NCI-H187 treated with DMSO at 0.1 percent for 48 hours (cell line): ENCODE measurements at regions not wholly inside any gene's neighbourhood (a gene's known extent, or its start where the extent isn't known, plus 50 kb on each side); places are given as distances from the start of the nearest gene placed in this dataset.

Experiments used
- DNase-seq: peaks from one replicate; lab custom pipeline; 2025; lab: John Stamatoyannopoulos, UW

DNA sequence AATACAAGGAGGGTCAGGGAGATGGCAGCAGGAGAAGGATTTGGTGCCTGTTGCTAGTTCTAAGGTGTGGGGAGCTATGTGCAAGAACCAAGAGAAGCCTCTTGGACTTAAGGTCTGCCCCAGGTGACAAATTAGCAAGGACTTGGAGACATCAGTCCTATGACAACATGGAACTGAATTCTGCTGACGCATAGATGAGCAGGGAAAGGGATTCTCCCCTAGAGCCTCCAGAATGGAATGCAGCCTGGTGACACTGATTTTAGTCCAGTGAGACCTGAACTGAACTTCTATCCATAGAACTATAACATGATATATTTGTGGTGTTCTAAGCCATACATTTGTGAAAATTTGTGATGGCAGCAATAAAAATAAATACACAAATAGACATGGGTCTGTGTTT is 215.6 kb downstream of the ESM1 start:
- no peak for DNase-seq

DNA sequence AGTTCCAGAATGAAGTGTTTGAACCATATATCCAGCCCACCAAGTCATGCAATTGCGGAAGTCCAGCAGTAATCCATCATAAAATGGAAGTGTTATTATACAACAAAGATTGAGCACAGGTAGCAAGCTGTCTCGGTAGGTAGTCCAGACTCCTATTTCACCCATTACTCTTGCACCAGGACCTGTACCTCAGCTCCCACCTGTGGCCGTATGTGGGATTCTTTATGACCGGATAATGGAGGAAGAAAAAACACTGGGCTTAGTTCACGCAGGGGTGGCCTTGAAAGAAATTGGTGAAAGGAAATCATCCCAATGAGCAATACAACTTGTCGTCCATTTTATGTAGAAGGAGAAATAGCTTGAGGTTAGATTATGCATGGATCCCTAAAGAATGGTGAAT is 216.3 kb downstream of the ESM1 start:
- no peak for DNase-seq

DNA sequence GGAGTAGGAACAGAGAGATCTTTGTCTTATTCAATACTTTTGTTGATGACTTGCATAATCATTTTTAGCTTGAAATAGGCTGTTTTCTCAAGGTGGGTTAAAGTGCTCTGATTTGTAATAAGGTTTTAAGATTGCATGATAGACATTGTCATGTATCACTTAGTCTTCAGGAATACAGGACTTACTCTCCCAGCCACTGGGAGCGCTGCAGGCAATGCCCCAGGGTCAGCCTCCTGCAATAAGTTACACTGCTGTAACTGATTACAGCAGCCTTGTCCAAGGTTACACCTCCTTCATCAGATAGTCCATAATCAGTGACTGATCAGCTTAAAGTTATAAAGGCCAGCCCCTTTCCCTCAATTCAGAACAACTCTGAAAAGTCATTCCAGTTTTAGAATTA is 218.6 kb downstream of the ESM1 start:
- no peak for DNase-seq

DNA sequence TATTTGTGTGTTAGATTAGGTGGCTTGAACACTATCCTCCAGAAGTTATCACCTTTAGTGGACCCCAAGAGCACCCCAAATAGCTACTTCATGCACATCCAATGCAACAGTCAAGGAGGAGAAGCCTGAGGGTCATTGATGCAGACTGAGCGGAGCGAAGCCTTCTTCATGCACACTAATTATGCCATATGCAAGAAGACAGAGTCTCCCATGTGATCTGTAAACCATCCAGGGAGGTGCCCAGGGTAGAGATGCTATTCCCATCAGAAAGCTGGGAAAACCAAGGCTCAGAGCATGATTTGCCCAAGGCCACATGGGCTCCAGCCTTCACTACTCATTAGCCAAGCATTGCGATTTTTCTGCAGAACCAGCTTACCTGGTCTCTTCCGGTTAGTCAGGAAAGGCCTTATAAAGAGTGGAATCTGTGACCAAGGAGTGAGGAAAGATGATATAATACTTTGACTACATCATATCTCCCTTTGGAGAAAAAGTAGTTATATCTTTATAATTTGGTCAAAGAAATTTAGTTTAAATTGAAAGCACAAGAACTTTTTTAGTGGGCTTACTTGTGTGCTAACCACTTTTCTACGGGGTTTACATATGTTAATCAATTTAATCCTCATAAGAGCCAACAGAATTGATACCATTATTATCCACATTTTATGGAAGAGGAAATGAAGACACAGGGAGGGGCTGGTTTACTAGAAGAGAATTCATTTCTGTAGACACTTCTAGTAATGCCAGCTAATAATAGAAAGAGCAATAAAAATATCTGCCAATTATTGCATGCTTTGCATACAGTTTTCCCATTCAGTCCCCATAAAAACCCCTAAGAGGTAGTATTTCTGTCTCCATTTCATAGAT is 220.0 kb downstream of the ESM1 start:
- DNase-seq, result no peak

DNA sequence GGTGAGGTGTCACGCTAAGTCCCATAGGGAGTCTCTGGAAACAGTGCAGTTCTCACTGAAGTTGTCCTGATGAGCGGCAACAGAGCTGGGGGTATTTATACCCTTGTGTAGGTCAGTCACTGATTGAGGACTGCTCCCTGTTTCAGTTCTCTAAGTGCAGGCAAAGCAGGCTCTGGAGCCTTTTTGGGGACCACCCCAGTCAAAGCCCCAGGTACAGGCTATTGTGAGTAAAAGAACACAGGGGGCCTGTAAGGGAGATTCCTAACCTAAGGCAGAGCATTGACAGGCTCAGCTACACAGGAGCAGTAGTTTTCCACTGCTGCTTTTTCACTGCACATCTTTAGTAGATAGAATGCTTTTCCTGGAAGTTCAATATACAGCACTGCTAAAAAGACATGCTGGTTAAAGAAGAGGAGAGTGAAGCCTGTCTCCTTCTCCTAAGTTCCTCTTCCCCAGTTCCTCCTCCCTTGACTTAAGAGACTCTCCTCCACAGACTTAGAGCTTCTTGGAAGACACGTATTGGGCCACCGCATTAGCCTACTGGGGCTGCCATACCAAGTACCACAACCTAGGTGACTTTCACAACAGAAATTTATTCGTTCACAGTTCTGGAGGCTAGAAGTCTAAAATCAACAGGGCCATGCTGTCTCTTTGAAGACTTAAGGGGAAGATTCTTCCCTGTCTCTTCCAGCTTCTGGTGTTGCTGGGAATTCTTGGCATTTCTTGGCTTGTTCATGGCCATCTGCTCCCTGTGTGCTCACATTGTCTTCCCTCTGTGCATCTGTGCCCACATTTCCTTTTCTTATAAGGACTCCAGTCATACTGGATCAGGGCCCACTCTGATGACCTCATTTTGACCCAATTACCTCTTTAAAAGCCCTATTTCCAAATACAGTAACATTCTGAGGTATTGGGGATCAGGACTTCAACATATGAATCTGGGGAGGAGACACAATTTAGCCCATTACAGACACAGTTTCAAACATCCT is 221.0 kb downstream of the ESM1 start:
- no peak for DNase-seq

DNA sequence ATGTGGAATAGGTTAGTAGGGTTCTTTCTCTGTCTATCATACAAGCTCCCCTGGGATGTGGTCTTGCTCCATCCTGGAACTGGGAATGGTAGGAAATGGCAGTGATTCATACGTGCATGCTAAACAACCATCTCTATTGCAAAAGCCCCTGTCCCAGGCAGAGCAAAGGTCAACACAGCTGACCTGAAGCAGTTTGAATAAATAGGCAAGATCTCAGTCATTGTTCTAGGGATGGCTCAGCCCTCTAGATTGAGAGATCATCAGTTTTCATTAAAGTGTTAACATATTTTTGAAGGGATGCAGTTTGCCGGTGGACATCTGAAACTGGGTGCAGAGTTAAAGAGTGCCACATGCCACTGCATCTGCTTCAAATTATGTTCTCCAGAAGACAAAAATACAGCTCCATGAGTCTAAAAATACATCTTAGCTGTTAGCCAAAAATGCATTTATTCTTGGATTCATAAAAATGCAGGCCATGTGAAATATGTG is 224.1 kb downstream of the ESM1 start:
- DNase-seq, result no peak

DNA sequence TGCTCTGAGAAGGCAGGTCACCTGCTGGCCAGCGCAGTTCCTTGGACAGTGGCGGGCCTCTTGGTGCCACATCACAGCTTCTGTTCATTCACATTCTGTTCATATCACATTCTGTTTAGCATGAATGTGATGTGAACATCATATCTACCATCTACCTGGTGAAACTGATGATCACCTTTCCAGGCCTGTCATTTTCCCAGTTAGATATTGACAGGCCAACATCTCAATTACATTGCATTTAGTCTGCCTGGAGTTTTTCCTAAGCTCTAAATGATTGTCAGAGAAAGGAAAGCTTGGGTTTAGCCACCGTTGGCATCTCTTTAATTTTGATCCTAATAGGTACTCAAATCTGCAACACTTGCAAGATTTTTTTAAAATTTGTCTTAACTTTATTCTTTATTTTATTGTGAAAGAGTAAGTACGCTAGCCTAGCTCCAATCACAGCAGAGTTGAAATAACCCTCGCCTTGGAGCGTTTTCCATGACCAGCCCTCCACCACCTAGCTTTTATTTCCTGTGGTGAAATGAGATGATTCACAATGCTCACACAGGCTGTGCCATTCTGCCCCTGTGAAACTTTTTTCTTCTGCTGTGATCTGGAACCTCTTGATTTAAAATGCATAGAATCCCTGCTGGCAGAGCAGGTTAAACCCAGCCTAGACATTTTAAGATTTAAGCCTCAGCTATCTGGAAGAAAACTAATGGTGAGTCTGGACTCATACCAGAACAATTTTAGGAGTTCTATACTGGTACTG is 225.0 kb downstream of the ESM1 start:
- DNase-seq, result no peak

DNA sequence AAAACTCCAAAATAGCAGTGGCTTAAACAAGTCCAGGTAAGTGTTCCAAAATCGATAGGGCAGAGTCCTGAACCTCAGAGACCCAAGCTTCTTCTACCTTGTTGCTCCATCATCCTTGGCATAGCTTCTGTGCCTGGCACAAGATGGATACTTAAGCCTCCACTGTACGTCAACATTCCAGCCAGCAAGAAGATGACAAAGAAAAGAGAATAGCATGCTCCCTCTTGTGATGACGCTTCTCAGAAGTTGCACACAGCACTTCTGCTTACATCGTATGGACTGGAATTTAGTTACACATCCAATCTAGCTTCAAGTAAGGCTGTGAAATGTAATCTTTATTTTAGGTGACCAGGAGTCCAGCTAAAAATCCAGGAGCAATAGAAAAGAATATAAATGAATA is 227.4 kb downstream of the ESM1 start:
- no peak for DNase-seq

DNA sequence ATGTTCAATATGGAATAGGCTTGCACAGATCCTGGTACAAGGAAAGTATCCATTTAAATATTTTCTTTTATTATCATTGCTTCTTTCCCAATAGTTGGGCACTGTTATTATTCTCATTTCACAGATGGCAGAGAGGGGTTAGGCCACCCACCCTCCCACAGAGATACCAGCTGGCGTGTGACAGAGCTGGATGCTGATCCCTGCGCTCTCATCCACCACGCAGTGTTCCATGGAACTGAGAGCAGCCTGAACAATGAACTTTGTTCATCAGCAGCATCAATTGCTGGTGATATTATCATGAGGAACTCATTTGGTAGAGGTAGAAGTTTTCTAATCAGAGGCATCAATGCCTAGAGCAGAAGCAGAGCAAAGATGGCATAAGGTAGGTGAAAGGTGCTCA is 227.9 kb downstream of the ESM1 start:
- DNase-seq, result no peak

DNA sequence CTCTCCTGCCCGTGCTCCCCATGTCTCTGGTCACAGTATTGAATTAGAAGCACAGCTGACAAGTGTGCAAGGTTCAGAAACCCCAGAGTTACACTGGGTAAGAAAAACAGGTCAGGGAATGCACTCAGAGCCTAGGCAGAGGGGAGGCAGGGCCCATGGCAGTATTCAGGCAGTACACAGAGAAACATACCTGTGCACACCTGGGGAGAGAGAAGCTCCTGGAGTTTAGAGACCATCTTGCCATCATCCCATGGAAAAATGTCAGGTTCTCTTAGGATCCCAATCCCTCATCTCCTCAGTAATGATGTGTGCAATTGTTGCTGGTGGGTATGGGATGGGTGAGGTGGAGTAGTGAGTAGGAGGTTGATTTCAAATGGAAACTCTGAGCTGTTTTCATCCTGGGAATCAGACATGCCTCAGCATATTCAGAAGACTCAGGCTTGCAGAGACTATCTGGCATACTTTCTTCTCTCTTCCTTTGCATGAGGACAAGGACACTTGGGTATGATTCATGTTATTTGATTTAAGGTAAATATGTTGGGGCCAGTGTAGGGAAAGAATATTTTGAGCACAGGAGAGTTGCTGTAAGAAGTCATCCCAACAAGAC is 228.5 kb downstream of the ESM1 start:
- no peak for DNase-seq

DNA sequence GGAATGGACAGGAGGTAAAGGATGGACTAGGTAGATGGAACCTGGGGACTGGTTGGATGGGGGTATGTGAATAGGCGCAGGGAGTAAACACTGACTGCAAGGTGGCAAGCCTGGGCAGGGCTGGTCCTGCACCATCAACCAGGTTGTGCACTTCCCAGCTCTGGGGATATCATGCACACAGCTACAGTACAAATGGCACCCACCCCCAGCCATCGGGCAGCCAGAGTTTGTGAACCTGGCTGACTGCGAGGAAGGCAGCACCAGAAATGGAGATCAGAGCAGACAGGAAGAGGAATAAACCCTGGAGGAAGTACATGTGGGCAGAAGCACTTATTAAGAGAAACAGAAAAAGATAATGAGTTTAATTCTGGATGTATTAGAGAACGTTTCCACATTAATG is 229.1 kb downstream of the ESM1 start:
- no peak for DNase-seq

DNA sequence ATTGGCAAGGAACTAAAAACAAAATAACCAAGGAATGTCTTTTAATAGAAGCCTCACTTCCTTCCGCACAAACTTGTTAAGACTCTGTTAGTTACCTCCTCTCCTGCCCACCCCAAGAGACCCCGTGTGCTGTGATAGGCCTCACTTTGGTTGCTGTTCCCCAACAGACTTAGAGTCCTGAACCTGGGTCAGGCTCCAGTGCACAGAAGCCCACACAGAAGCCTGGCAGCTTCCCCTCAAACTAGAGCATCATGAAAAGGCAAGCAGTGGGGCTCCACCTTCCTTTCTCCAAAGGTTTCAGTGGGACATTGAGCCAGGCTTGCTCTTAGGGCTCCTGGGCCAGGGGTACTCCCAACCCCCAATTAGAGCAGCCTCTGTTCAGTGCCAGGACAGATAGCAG is 230.5 kb downstream of the ESM1 start:
- no peak for DNase-seq

DNA sequence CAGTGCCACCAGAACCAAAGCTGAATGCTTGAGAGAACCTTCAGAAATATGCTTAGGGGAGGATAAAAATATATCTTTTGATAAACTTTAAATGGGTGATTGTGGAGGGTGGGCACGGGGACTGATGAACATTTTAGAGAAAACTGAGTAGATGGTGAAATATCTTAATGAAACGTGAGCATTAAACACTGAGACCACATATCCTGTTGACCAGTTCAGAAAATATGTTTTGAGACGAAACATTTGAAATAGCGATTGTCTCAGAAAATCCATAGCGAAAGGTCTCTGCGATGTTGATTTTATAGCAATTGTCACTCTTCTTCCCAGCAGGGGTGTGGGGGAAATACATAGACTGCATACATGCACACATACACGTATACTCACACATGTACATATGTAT is 231.0 kb downstream of the ESM1 start:
- no peak for DNase-seq

DNA sequence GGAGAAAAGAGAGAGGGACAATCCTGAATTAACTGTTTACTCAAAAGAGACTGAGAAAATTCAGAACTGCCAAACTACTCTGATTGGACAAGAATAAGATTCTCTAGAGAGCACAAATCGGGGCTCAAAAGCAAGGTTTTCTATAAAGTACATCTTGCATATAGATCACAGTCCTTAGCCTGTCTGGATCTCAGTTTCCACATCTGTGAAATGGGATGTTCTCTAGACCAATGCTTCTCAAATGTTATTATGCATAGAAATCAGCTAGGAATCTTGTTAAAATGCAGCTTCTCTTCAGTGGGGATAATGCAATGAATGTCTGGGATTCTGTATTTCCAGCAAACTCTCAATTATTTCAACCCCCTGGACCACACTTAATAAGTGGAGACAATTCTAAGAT is 231.6 kb downstream of the ESM1 start:
- DNase-seq, result no peak

DNA sequence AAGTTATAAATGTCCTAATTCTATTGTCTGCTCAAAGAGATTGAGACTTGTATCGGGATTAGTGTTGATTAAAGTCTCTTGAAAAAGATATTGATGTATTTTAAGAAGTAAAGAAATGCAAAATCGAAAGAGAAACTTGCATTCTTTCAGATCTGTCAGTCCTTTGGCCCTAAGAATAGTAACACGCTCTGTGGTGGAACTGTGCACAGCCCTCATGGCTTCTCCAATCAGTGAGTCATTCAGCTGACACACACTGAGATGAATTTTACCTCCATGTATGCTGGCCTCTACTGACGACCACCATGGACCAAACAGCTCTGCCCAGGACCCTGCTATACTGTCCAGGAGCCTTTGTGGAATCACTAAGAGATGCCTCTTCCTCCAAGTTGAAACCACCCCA is 232.4 kb downstream of the ESM1 start:
- DNase-seq, result no peak

DNA sequence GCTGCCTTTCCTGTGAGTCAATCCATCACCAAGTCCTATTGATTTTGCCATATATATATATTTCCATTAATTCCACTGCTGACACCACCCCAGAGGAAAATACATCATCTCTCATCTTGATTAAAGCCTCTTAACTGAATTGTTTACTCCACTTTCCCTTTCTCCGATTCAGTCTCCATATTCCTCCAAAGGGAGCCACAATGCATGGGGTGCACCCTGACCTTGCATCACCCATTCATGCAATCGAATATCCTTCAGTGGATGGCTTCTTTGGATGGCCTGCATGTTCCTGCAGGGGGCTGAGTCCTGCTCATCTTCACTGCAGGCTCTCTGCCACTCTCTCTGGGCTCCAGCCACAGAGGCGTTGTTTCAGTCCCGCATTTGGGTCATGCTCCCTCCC is 231.0 kb downstream of the SNX18 start:
- no peak for DNase-seq

DNA sequence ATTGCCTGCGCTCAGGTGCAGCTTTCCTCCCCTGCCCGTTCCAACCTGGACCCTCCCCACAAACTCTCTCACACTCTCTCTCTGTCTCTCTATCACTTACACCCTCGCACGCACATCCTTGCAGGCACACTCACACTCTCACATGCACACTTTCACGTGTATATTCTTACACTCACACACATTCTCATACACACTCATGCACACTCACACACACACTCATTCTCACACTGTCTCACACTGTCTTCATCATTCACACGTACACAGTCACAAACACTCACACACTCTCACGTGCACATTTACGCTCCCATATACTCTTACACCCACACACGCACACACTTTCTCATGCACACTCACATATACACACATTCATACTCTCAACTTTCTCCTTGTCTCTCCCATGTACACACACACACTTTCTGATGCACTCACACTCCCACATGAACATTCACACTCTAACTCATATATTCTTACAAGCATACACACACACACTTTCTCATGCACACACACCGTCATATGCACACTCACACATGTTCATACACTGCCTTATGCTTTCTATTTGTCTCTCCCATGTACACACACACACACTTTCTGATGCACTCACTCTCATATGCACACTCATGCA is 229.3 kb downstream of the SNX18 start:
- no peak for DNase-seq

DNA sequence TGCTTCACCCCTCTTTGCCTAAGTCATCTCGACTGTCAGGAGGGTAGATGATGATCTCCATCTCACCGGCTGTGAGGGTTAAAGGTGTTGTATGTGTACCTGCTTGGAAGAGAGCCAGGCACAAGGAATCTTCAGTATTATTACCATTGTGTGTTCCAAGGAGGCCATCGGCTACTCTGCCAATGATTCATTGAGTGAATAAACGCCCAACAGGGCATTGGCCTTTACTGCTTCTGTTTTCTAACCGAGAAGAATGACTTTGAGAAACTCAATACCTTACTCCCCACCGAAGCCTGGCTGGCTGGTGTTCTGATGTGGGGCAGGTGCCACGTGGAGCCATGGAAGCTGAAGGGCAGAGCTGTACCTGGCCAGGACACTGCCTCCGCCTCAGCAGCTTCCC is 228.8 kb downstream of the SNX18 start:
- no peak for DNase-seq

DNA sequence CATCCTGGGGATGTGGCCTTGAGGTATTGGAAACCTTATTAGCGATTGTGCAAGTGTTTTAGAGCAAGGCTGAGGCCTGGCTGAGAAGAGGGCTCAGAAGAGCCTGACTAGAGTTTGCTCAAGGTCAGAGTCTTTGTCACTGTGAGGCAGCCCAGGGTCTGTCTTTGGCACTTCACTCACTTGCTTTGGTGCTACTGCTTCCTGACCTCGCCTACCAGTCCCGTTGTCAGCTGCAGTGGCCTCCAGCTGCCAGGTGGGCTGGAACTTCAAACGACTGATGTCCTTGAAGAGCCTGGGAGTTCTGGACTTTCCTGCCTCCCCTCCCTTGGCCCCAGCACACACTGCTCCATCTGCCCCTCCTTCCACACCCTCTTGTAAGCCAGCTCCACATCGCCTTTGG is 228.0 kb downstream of the SNX18 start:
- DNase-seq, result no peak

DNA sequence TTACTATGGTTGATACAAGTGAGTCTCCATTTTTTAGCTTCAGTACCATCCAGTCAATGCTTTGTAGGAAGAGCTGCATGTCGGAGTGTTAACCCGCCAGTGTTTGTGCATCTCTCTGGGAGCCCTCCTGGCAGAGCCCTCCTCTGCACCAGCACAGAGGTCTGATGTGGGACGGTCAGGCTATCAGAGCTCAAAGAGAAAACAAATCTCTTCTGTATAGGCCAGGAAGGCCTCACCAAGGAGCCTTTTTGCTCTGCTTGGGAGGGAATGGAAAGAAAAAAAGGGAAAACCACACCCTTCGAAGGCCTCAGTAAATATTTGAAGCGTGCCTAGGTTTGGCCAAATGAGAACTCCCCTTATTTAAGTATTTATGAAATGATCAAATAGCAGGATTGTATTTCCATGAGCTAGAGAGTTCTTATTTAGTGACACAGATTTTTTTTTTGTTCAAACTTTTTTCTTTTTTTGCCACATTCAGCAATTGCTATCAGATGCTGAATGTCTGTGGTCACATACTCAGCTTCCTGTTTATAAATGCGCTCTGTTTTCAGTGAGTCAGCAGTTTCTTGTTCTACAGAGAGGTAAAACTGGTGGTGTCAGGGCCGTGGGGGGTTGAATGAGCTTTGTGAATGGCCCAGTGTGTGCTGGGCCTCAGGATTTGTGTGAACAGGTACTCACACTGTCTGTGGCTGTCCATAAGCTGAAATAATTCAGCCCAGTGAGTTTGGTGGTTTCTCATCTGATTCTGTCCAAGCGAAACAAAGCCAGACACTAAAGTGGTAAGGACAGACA is 226.6 kb downstream of the SNX18 start:
- no peak for DNase-seq

DNA sequence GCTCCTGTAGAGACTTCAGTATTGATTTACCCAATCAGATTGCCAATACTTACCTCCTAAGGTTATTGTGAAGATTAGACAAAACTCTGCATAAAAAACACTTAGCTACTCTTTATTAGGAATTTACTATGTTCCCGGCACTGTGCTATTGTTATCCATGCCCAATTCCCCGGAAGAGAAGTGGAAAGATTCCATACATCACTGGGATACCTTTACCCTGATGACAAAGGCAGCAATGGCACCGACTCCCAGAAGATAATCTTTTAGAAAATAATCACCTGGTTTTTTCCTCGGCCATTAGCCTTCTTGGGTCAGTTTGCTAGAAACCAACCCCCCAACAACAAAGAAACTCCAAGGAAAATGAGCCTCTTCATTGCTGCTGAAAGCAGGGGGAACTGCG is 226.0 kb downstream of the SNX18 start:
- DNase-seq, result no peak
